NCI-H82 (cell line): ENCODE measurements at regions not wholly inside any gene's neighbourhood (a gene's known extent, or its start where the extent isn't known, plus 50 kb on each side); places are given as distances from the start of the nearest gene placed in this dataset.

ENCODE experiments used
- DNase-seq: peaks from one replicate; lab custom pipeline; 2025; lab: John Stamatoyannopoulos, UW

GRCh38 chr16:85187886-85188285 is 75.6 kb upstream of the CIBAR2 start:
- DNase-seq = no peak

DNA sequence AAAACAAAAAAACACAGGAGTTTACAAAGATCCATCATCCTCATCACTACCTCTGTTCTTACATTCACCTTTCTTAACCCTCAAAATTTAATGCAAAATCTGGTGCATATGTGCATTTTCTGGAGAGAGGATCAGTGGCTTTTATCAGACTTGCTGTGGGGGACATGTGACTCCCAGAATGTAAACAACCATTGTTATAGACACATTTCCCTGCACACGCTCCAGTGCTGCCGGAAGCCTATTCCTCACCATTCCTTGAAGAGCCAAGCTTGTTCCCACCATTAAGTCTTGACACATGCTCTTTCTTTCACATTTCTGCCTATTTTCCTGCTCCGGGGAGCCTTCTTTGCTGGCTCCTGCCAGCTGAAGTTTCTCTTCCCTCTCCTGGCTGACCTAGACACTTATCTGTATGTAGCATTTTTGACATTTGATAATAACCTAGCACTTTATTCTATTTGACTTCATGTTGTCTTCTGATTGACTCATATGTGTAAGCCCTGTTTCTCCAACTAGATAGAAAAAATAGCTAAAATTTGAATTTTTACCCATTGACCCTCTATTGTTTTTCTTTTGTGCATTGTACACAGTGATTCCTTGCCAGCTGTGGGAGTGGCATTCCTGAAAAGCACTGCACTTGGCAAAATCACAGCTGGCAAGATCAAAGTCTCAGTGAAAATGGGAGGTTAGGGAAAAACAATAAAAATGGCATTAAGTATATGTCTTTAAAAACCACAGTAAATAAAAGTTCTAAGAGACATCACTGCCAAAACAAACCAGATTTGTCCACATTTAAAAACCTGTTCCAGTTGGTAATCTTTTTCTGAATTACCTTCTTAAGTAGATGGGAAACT is 76.8 kb upstream of the CIBAR2 start:
- no peak for DNase-seq

GRCh38 chr16:85190572-85190971 is 78.3 kb upstream of the CIBAR2 start:
- DNase-seq = no peak

GRCh38 chr16:85191341-85191965 is 79.2 kb upstream of the CIBAR2 start:
- DNase-seq = no peak

GRCh38 chr16:85192238-85193114 is 80.2 kb upstream of the CIBAR2 start:
- DNase-seq = peak; percentile 66

GRCh38 chr16:85193115-85193493 is 80.8 kb upstream of the CIBAR2 start:
- DNase-seq = no peak

GRCh38 chr16:85193876-85194275 is 81.6 kb upstream of the CIBAR2 start:
- no peak for DNase-seq

DNA sequence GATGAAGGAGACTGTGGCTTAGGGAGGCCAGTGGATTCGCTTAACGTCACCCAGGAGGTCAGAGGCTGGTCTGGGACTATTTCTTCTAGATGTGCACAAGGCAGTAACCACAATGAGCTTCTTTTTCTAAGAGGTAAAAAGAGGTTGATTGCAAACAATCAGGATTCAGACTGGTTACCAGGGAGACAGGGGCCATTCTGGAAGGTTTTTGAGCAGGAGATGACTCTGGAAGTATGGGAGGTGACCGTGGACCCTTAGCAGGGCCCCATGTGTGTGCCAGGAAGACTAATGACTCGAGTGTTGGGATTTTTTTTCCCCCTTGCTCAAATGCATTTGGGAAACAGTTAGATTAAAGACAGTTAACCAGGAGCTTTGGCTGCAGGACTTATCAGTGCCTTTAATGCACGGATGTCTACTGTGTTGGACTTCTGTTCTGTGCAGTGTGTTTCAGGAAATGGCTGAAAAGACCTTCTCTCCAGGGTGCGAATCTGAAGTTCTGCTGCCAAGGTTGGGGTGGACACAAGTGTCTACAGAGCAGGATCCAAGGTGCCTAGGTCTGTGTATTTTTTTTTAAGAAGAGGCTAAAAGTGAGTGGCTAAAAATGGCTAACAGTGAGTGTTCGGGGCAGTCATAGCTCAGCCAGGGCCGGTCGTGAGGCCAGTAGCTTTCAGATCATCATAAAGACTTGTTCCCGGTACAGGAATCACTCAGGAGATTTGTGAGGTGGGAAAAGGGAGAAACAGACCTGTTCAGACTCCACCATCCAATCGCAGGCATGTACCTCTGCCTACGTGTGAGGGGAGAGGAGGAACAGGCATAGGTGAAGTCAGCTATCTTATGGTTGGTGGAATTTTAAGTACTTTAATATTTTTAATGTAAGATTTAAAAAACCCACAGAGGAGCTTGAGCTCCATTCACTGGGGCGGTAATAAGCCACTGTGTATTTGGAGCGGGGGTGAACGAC is 82.3 kb upstream of the CIBAR2 start:
- DNase-seq = no peak

DNA sequence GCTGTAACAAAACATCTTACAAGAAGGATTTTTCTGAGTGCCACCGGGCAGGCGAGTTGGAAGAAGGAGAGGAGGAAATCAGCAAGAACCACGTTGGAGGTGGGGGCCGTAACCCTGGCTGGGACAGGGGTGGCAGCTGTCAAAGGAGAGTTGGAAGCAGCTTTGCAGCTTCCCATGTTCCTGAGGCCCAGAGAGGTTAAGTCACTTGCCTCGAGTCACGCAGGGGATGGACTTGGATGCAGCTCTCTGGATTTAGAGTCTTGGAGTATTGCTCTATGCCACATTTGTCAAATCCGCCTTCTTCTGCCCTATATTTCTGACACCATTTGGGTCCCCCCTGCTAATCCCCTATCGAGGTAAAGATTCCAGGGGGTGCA is 83.0 kb upstream of the CIBAR2 start:
- no peak for DNase-seq

GRCh38 chr16:85195900-85196772 is 83.9 kb upstream of the CIBAR2 start:
- DNase-seq = no peak

DNA sequence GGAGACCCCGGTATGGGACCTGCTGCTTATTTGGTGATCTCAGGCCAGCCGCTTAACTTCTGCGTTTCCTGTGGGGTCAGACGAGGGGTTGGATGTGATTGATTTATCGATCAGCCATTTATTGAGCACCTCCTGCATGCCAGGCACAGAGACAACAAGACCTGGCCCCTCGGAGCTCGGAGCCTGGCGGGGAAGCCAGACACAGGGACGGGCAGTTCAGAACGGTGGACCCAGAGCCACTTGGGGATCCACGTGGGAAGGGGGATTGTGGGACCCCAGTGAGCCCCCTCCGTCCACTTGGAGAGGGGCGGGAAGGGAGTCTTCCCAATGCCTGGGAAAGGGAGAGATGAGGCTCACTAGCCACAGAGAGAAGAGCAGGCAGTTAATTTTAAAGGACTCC is 84.7 kb upstream of the CIBAR2 start:
- no peak for DNase-seq

- no peak for DNase-seq
These were observed 85.6 kb upstream of the CIBAR2 start for GRCh38 chr16:85197611-85198566.

DNA sequence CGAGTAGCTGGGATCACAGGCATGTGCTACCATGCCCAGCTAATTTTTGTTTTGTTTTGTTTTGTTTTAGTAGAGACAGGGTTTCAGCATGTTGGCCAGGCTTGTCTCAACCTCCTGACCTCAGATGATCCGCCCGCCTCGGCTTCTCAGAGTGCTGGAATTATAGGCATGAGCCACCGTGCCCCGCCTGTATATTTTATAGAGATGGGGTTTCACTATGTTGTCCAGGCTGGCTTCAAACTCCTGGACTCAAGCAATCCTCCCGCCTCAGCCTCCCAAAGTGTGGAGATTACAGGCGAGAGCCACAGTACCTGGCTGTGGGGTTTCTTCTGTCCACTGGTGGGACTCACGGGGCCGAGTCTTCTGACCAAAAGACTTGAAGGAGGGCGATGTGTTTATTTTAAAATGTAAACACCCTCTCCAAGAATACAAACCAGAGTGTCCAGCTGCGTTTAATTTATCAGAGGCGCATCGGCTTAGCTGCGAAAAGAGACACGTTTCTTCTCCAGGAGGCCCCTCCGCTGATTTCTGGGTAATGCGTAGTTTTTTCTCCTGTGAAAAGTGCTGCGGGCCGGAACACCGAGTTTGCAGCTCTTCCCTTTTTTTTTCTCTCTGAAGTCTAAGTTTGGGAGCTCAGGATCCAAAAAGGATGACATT is 86.9 kb upstream of the CIBAR2 start:
- DNase-seq = no peak

DNA sequence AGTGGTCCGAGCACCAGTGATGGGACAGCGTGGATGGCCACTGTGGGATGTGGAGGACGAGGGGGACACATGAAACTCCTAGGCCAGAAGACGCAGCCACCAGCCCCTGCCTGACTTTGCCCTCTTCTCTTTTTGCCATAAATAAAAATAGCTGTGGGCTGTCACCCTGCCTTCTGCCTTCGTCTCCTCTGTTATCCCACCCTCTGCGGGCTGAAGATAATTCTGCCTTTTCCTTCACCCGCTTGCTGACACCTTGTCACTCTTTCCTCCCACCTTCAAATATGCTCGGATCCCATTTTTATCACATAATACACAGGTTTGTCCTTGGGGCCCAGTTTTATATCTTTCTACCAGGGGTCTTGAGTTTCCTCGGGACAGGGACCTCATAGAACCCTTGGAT is 87.6 kb upstream of the CIBAR2 start:
- DNase-seq = no peak

DNA sequence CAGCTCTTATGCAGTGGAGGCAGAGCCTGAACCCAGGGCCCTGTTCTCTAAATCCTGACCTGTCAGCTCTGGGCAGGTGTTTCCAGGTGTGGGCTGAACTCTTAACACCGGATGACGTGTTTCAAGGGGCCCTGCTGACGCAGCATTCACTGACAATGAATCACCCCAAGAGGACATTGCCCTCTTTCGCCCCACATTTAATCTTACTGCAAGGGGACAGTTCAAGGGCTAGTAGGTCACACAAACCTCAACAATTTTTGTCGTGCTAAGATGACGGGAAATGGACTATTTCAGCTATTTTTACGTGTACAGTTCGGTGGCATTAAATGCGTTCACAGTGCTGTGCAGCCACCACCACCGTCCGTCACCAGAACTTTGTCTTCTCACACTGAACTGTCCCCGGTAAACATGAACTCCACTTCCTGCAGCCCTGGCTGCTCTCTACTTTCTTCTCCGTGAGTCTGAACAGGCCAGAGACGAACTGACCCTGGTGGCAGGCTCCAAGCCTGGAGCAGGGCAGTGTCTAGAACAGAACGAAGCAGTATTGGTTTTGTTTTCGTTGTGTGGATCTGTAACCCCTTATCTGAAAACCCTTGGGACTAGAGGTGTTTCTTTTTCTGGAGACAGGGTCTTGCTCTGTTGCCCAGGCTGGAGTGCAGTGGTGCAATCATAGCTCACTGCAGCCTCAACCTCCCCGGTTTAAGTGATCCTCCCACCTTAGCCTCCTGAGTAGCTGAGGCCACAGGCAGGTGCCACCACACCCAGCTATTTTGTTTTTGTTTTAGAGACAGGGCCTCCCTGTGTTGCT is 88.4 kb upstream of the CIBAR2 start:
- no peak for DNase-seq

DNA sequence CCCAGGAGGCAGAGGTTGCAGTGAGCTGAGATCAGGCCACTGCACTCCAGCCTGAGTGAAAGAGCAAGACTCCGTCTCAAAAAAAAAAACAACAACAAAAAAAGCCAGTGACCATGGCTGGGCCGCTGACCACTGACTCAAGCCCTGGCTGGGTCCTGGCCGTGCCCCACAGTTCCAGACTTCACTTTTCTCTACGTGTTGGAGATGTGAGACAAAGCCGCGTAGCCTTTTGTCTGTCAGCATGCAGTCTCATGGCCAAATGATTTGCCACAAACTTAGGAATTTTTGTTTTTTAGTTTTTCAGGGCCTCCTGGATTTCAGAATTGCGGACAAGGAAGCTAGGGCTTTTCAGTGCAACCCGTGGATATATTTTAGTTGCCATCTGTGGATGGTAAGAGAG is 89.3 kb upstream of the CIBAR2 start:
- no peak for DNase-seq

- DNase-seq = peak; percentile 27
These were observed 89.9 kb upstream of the CIBAR2 start for GRCh38 chr16:85202051-85202601.
